LNCaP clone FGC (cell line): ENCODE measurements at regions not wholly inside any gene's neighbourhood (a gene's known extent, or its start where the extent isn't known, plus 50 kb on each side); places are given as distances from the start of the nearest gene placed in this dataset.

Source experiments
- DNase-seq: peaks from one replicate; pipeline ENCODE4 v3.0.0-alpha.2; 2011; ENCODE audit warnings: low read depth
- H3K4me3 ChIP-seq: 2 replicates; pipeline ENCODE4 v1.5.1; 2011; ENCODE audit warnings: mild to moderate bottlenecking, low read depth, low read length, control low read depth
- TF ChIP-seq, protein P1 (sequence below): IDR thresholded peaks from 2 replicates; pipeline ENCODE4 v1.5.1; 2012; ENCODE audit warnings: mild to moderate bottlenecking; ENCODE audit not compliant: control insufficient read depth, insufficient read depth; ENCODE audit errors: extremely low read depth

GRCh38 chr6:169850154-169850553 lies 98.7 kb downstream of the ERMARD start:
- H3K4me3 ChIP-seq = no peak overlapping the region
- TF ChIP-seq, protein P1, sequence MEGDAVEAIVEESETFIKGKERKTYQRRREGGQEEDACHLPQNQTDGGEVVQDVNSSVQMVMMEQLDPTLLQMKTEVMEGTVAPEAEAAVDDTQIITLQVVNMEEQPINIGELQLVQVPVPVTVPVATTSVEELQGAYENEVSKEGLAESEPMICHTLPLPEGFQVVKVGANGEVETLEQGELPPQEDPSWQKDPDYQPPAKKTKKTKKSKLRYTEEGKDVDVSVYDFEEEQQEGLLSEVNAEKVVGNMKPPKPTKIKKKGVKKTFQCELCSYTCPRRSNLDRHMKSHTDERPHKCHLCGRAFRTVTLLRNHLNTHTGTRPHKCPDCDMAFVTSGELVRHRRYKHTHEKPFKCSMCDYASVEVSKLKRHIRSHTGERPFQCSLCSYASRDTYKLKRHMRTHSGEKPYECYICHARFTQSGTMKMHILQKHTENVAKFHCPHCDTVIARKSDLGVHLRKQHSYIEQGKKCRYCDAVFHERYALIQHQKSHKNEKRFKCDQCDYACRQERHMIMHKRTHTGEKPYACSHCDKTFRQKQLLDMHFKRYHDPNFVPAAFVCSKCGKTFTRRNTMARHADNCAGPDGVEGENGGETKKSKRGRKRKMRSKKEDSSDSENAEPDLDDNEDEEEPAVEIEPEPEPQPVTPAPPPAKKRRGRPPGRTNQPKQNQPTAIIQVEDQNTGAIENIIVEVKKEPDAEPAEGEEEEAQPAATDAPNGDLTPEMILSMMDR = no peak
- no peak for DNase-seq

- no peak for DNase-seq
- H3K4me3 ChIP-seq = no peak overlapping the region
- TF ChIP-seq, protein P1 = no peak
Measured at GRCh38 chr6:169849396-169849795, 98.0 kb downstream of the ERMARD start.

DNA sequence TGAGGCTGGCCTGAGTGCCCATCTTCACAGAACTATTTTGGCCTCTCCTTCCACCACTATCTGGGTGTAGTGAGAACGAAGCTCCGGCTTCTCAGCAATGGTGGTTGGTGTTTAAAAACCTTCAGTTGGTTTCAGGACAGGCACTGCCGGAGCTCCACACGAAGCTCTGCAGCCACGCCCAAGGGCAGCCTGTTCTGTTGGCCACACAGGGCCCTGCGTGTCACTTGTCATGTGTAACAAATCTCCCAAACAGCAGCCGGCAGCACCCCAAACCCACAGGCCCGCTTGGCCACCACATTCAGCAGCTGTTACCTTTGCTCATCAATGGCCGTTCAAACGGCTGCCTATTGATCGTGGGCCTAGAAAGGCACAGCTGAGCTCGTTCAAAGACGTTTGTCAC lies 97.5 kb downstream of the ERMARD start:
- no peak for DNase-seq
- no peak overlapping the region for H3K4me3 ChIP-seq
- TF ChIP-seq, protein P1 = no peak

- DNase-seq = no peak
- TF ChIP-seq, protein P1 = no peak
- H3K4me3 ChIP-seq = no peak overlapping the region
Measured at GRCh38 chr6:169847901-169848311, 96.5 kb downstream of the ERMARD start.

DNA sequence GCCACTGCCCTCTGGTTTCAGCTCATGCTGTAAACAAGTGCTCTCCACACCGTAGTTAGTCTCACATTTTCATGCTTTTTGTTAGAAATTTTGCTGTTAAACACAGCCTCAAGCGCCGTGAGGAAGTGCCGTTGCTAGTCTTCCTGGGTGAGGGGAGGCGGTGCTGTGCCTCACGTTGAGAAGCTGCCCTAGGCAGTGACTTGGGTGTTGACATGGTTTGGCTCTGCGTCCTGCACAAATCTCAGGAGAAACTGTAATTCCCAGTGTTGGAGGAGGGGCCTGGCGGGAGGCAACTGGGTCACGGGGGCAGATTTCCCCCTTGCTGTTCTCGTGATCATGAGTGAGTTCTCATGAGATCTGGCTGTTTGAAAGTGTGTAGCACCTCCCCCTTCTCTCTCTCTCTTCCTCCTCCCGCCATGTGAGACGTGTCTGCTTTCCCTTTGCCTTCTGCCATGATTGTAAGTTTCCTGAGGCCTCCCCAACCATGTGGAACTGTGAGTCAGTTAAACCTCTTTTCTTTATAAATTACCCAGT lies 95.8 kb downstream of the ERMARD start:
- H3K4me3 ChIP-seq = no peak overlapping the region

GRCh38 chr6:169846286-169847056 lies 95.0 kb downstream of the ERMARD start:
- no peak overlapping the region for H3K4me3 ChIP-seq
- DNase-seq = no peak
- TF ChIP-seq, protein P1 = no peak

More for the DNA sequence above, 95.8 kb downstream of the ERMARD start:
- no peak for DNase-seq
- TF ChIP-seq, protein P1 = no peak
